H1 (cell line): ENCODE measurements at regions not wholly inside any gene's neighbourhood (a gene's known extent, or its start where the extent isn't known, plus 50 kb on each side); places are given as distances from the start of the nearest gene placed in this dataset.

Experiments
- CTCF ChIA-PET: fragments of 300-600 bp; sonication (Branson Sonifier 250); formaldehyde crosslinking; loops from one replicate; lab custom pipeline; 2021; ENCODE audit not compliant: partially characterized antibody; lab: Charles Lee
- POLR2A ChIA-PET: fragments of 300-600 bp; sonication (Branson Sonifier 250); formaldehyde crosslinking; loops from one replicate; lab custom pipeline; 2021; ENCODE audit warnings: inconsistent platforms; ENCODE audit not compliant: partially characterized antibody; lab: Charles Lee
- DNase-seq, 2 experiments: peaks; one replicate each; pipeline versions ENCODE4 v3.0.0 to v3.0.0-alpha.2; 2010 to 2022; ENCODE audit warnings: low spot score in 2 of 2, low read depth in 1 of 2, mixed read lengths in 1 of 2
- FAIRE-seq: peaks from 2 replicates; lab custom pipeline; 2011; peaks lifted over from hg19 to GRCh38; lab: Jason Lieb, UNC
- H2AFZ ChIP-seq: 2 replicates; pipeline ENCODE4 v1.8.1; 2012; ENCODE audit warnings: low read length, inconsistent platforms
- H2AK5ac ChIP-seq: 2 replicates; pipeline ENCODE4 v1.6.1; 2013; ENCODE audit warnings: low read depth, low read length
- H2BK120ac ChIP-seq: replicated peaks from 2 replicates; pipeline ENCODE3; 2013; ENCODE audit warnings: low read depth, low read length, inconsistent platforms
- H2BK12ac ChIP-seq: 2 replicates; pipeline ENCODE4 v1.6.1; 2013; ENCODE audit warnings: low read depth, low read length
- H2BK15ac ChIP-seq: 2 replicates; pipeline ENCODE4 v1.6.1; 2013; ENCODE audit warnings: low read length
- H2BK20ac ChIP-seq: 2 replicates; pipeline ENCODE4 v1.6.1; 2013; ENCODE audit warnings: low read length
- H2BK5ac ChIP-seq: 2 replicates; pipeline ENCODE4 v1.6.1; 2013; ENCODE audit warnings: low read depth, low read length
- H3K14ac ChIP-seq: 2 replicates; pipeline ENCODE4 v1.6.1; 2013; ENCODE audit warnings: inconsistent platforms; ENCODE audit not compliant: insufficient read length
- H3K18ac ChIP-seq: 2 replicates; pipeline ENCODE4 v1.6.1; 2013; ENCODE audit warnings: low read length; ENCODE audit errors: extremely low read depth
- H3K23ac ChIP-seq: 2 replicates; pipeline ENCODE4 v1.6.1; 2013; ENCODE audit warnings: inconsistent platforms; ENCODE audit not compliant: insufficient read length
- H3K23me2 ChIP-seq: 2 replicates; pipeline ENCODE4 v1.6.1; 2013; ENCODE audit warnings: low read depth, low read length
- H3K27ac ChIP-seq: 2 replicates; pipeline ENCODE4 v1.6.1; 2011; ENCODE audit warnings: low read depth, low read length, inconsistent platforms
- H3K27me3 ChIP-seq, 4 experiments: replicated peaks in 1 of 4; 1 replicate in 1 of 4; 2 replicates in 3 of 4; pipeline versions ENCODE4 v1.6.1 to v1.8.1; 2011 to 2013; ENCODE audit warnings: low read length in 3 of 4, mild to moderate bottlenecking in 3 of 4, inconsistent platforms in 2 of 4, mixed read lengths in 2 of 4, moderate library complexity in 1 of 4; ENCODE audit not compliant: control insufficient read depth in 3 of 4, insufficient read depth in 3 of 4; ENCODE audit errors: extremely low read depth in 1 of 4
- H3K36me3 ChIP-seq, 4 experiments: 2 replicates each; pipeline versions ENCODE4 v1.6.1 to v1.8.1; 2011 to 2013; ENCODE audit warnings: mild to moderate bottlenecking in 4 of 4, low read length in 3 of 4, moderate library complexity in 2 of 4, control low read depth in 1 of 4, inconsistent platforms in 1 of 4; ENCODE audit not compliant: insufficient read depth in 4 of 4, control insufficient read depth in 2 of 4
- H3K4ac ChIP-seq: replicated peaks from 2 replicates; pipeline ENCODE3; 2013; ENCODE audit warnings: low read length, low read depth, mixed read lengths, inconsistent platforms; ENCODE audit not compliant: insufficient read length
- H3K4me1 ChIP-seq, 4 experiments: replicated peaks in 1 of 4; 1 replicate in 1 of 4; 2 replicates in 3 of 4; pipeline versions ENCODE4 v1.6.1 to v1.8.1; 2011 to 2013; ENCODE audit warnings: low read length in 3 of 4, inconsistent platforms in 2 of 4, mixed read lengths in 1 of 4; ENCODE audit not compliant: insufficient read depth in 4 of 4, control insufficient read depth in 3 of 4
- H3K4me2 ChIP-seq, 2 experiments: 2 replicates each; pipeline versions ENCODE4 v1.6.1 to v1.8.1; 2011 to 2013; ENCODE audit warnings: low read depth in 2 of 2, low read length in 2 of 2, control low read depth in 1 of 2, inconsistent platforms in 1 of 2, mild to moderate bottlenecking in 1 of 2; ENCODE audit not compliant: insufficient read depth in 1 of 2
- H3K4me3 ChIP-seq, 4 experiments: fragments of 200-600, 300-600 bp in 1 of 4; sonication (generic), shearing (Covaris generic), sonication (Bioruptor Twin) in 1 of 4; 2 replicates each; pipeline versions ENCODE4 v1.5.1 to v1.8.1; 2011 to 2016; ENCODE audit warnings: low read length in 4 of 4, low read depth in 3 of 4, control low read depth in 2 of 4, inconsistent platforms in 2 of 4, mild to moderate bottlenecking in 2 of 4, mixed read lengths in 1 of 4, moderate library complexity in 1 of 4; ENCODE audit not compliant: insufficient read depth in 2 of 4; ENCODE audit errors: extremely low read depth in 1 of 4
- H3K56ac ChIP-seq: replicated peaks from 2 replicates; pipeline ENCODE3; 2013; ENCODE audit warnings: low read depth, mild to moderate bottlenecking, mixed read lengths, low read length, inconsistent platforms; ENCODE audit not compliant: insufficient read length
- H3K79me1 ChIP-seq: 2 replicates; pipeline ENCODE4 v1.6.1; 2013; ENCODE audit warnings: low read depth, low read length, control low read depth
- H3K79me2 ChIP-seq, 2 experiments: 2 replicates each; pipeline versions ENCODE4 v1.6.1 to v1.8.1; 2012 to 2013; ENCODE audit warnings: low read length in 2 of 2, mild to moderate bottlenecking in 2 of 2, inconsistent platforms in 1 of 2; ENCODE audit not compliant: insufficient read depth in 2 of 2, control insufficient read depth in 1 of 2
- H3K9ac ChIP-seq, 4 experiments: replicated peaks in 1 of 4; 1 replicate in 1 of 4; 2 replicates in 3 of 4; pipeline versions ENCODE4 v1.6.1 to v1.8.1; 2011 to 2013; ENCODE audit warnings: low read depth in 3 of 4, low read length in 3 of 4, control low read depth in 2 of 4, mild to moderate bottlenecking in 2 of 4, moderate library complexity in 2 of 4, inconsistent platforms in 1 of 4; ENCODE audit errors: extremely low read depth in 1 of 4
- H3K9me3 ChIP-seq, 2 experiments: 2 replicates each; pipeline versions ENCODE4 v1.6.1 to v1.8.1; 2012 to 2013; ENCODE audit warnings: mild to moderate bottlenecking in 2 of 2, moderate library complexity in 2 of 2, control low read depth in 1 of 2, inconsistent platforms in 1 of 2, low read depth in 1 of 2, low read length in 1 of 2, mixed read lengths in 1 of 2; ENCODE audit not compliant: insufficient read depth in 2 of 2
- H4K20me1 ChIP-seq, 2 experiments: replicated peaks in 1 of 2; 2 replicates each; pipeline versions ENCODE3 to v1.8.1; 2011 to 2013; ENCODE audit warnings: inconsistent platforms in 2 of 2, low read length in 2 of 2, mild to moderate bottlenecking in 1 of 2; ENCODE audit not compliant: insufficient read depth in 2 of 2, control insufficient read depth in 1 of 2
- H4K5ac ChIP-seq: 2 replicates; pipeline ENCODE4 v1.6.1; 2013; ENCODE audit warnings: low read length, low read depth, mixed read lengths, inconsistent platforms; ENCODE audit not compliant: insufficient read length
- H4K8ac ChIP-seq: 2 replicates; pipeline ENCODE4 v1.8.0; 2013; ENCODE audit warnings: mild to moderate bottlenecking, moderate library complexity, low read length, inconsistent platforms; ENCODE audit not compliant: insufficient read depth; ENCODE audit errors: extremely low read depth
- H4K91ac ChIP-seq: replicated peaks from 2 replicates; pipeline ENCODE3; 2013; ENCODE audit warnings: low read length, mixed read lengths, inconsistent platforms; ENCODE audit not compliant: insufficient read length
- EZH2 ChIP-seq: fragments of 200-600 bp; sonication (generic); IDR thresholded peaks from 2 replicates; pipeline ENCODE4 v1.7.1; 2012; ENCODE audit warnings: low read depth, mild to moderate bottlenecking, moderate library complexity, low read length, inconsistent platforms; ENCODE audit not compliant: severe bottlenecking
- POLR2AphosphoS5 ChIP-seq: IDR thresholded peaks from 2 replicates; pipeline ENCODE4 v1.6.1; 2011; ENCODE audit warnings: low read depth, low read length
- RAD21 ChIP-seq, 2 experiments: IDR thresholded peaks in 1 of 2; conservative IDR thresholded peaks in 1 of 2; 2 replicates each; pipeline ENCODE4 v1.6.1; 2011; ENCODE audit warnings: low read depth in 2 of 2, low read length in 2 of 2, improper control_type of control experiment in 1 of 2, inconsistent platforms in 1 of 2, mild to moderate bottlenecking in 1 of 2, moderate library complexity in 1 of 2
- SIX5 ChIP-seq: IDR thresholded peaks from 2 replicates; pipeline ENCODE4 v1.6.1; 2011; ENCODE audit warnings: mild to moderate bottlenecking, low read depth, low read length
- ZNF274 ChIP-seq: IDR thresholded peaks from 2 replicates; pipeline ENCODE4 v1.7.0; 2012; ENCODE audit warnings: low read length, borderline replicate concordance; ENCODE audit errors: extremely low read depth
- WGBS, 2 experiments: shearing (Covaris generic) in 1 of 2; methylation state at CpG; one replicate each; pipeline versions ENCODE4 v1.1.6 to v1.1.7; 2013 to 2015; ENCODE audit warnings: low lambda C conversion rate in 2 of 2, mixed read lengths in 2 of 2, inconsistent platforms in 1 of 2, low coverage in 1 of 2, missing lambda C conversion rate in 1 of 2; ENCODE audit not compliant: insufficient replicate concordance in 2 of 2, insufficient coverage in 1 of 2, insufficient read length in 1 of 2; ENCODE audit errors: extremely low coverage in 1 of 2, missing lambda C conversion rate in 1 of 2; 5-methylcytosine and 5-hydroxymethylcytosine counted together

- POLR2A ChIA-PET, result no interaction called here
- no peak for TF ChIP-seq SIX5
- no peak for TF ChIP-seq EZH2
- no peak for TF ChIP-seq RAD21 (IDR thresholded peaks at IDR 0.05 in 1 of 2, conservative IDR thresholded peaks at IDR 0.05 in 1 of 2; ENCODE audit: low read depth in 2 of 2, low read length in 2 of 2)
- no peak for TF ChIP-seq ZNF274
- no peak for TF ChIP-seq POLR2AphosphoS5
Measured at GRCh38 chr1:4057603-4058002, 157.5 kb upstream of the C1orf174 start.

More at GRCh38 chr1:4057603-4058002, 157.5 kb upstream of the C1orf174 start:
- 89% methylated on average over 11 of the region's 11 CpGs; no CpG with 5 or more reads in 1 of the 2 experiments for WGBS, 2 experiments
- H3K56ac ChIP-seq, result no peak overlapping the region
- H3K79me1 ChIP-seq, result no peaks in the 10 kb centered on the region
- DNase-seq (peak in 1 of 2 experiments; percentile 22), FAIRE-seq (no peak)
- CTCF ChIA-PET, result no interaction called here
- no peak overlapping the region for H2BK120ac ChIP-seq
- no peak overlapping the region for H2AFZ ChIP-seq
- H3K23ac ChIP-seq, result no peak overlapping the region
- no peaks in the 10 kb centered on the region for H3K4me1 ChIP-seq
- no peaks in the 10 kb centered on the region for H3K36me3 ChIP-seq
- H3K4me2 ChIP-seq, result no peak overlapping the region
- no peak overlapping the region for H2AK5ac ChIP-seq
- H3K4ac ChIP-seq, result no peak overlapping the region
- no peaks in the 10 kb centered on the region for H3K79me2 ChIP-seq
- H3K14ac ChIP-seq, result no peak overlapping the region
- H3K4me3 ChIP-seq, result no peak overlapping the region
- peak overlapping the region; percentile 37; the same call in 1 of the 2 replicates for H4K8ac ChIP-seq
- no peaks in the 10 kb centered on the region for H3K9me3 ChIP-seq
- no peak overlapping the region for H4K5ac ChIP-seq
- H4K91ac ChIP-seq, result no peak overlapping the region
- H3K23me2 ChIP-seq, result no peaks in the 10 kb centered on the region
- H2BK15ac ChIP-seq, result no peak overlapping the region
- no peak overlapping the region for H3K9ac ChIP-seq
- H4K20me1 ChIP-seq, result no peaks in the 10 kb centered on the region
- no peaks in the 10 kb centered on the region for H3K27me3 ChIP-seq
- H2BK5ac ChIP-seq, result no peak overlapping the region
- peak overlapping the region; percentile 39; the same call in 1 of the 2 replicates for H2BK12ac ChIP-seq
- no peak overlapping the region for H2BK20ac ChIP-seq
- H3K27ac ChIP-seq, result no peak overlapping the region
- no peak overlapping the region for H3K18ac ChIP-seq
